Brain microvascular endothelial cell (primary cell): ENCODE measurements at regions not wholly inside any gene's neighbourhood (a gene's known extent, or its start where the extent isn't known, plus 50 kb on each side); places are given as distances from the start of the nearest gene placed in this dataset.

Source experiments
- DNase-seq: peaks from one replicate; pipeline ENCODE4 v3.0.0-alpha.2; 2020
- H3K27ac ChIP-seq: fragments of 250-450 bp; sonication (Bioruptor Pico); 2 replicates; pipeline ENCODE4 v1.5.1; 2020; ENCODE audit warnings: mild to moderate bottlenecking, moderate library complexity
- H3K27me3 ChIP-seq: fragments of 250-450 bp; sonication (Bioruptor Pico); replicated peaks from 2 replicates; pipeline ENCODE4 v1.5.1; 2020; ENCODE audit warnings: mild to moderate bottlenecking
- H3K36me3 ChIP-seq: fragments of 250-450 bp; sonication (Bioruptor Pico); replicated peaks from 2 replicates; pipeline ENCODE4 v1.5.1; 2020; ENCODE audit warnings: mild to moderate bottlenecking
- H3K4me3 ChIP-seq: 2 replicates; pipeline ENCODE4 v1.5.1; 2011; ENCODE audit warnings: low read depth, mild to moderate bottlenecking, control low read depth, low read length, moderate library complexity
- CTCF ChIP-seq: IDR thresholded peaks from 2 replicates; pipeline ENCODE4 v1.5.1; 2011; ENCODE audit warnings: low read depth, mild to moderate bottlenecking, moderate library complexity, low read length, control low read depth, inconsistent platforms; ENCODE audit errors: missing control alignments
- in situ Hi-C: cut with HindIII; loops from 2 replicates; pipeline ENCODE4 v1.10.0; 2017; ENCODE audit warnings: low sequenced_read_pairs, low pct_ligation_motif_present

- no peak overlapping the region for H3K4me3 ChIP-seq
- no peak for TF ChIP-seq CTCF
- H3K27ac ChIP-seq = no peak overlapping the region
- in situ Hi-C loops = no loop called here
- DNase-seq = no peak
- no peaks in the 10 kb centered on the region for H3K36me3 ChIP-seq
- no peaks in the 10 kb centered on the region for H3K27me3 ChIP-seq
Observed at GRCh38 chr1:222940095-222940494, 125.3 kb downstream of the DISP1 start.

DNA sequence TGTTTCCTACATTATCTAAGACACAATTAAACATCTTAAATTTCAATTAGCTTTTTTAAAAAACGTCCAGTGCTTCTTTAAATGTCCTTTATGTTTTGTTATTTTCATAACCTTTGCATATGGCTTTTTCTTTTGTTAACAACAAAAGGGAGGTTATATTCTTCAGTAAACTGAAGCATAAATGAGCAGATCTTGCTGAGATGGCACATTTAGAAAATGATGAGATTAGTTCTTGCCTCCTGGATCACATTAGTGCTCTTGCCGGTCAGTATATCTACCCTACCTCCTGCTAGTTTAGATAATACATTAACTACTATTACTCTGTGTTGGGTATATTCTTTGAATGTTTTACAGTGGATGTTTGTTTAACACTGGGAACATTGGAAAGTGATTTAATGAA is 126.1 kb downstream of the DISP1 start:
- Histone ChIP-seq H3K27me3 (no peaks in the 10 kb centered on the region), H3K27ac (no peak overlapping the region), H3K4me3 (no peak overlapping the region), H3K36me3 (no peaks in the 10 kb centered on the region)
- no peak for TF ChIP-seq CTCF
- in situ Hi-C loops = no loop called here
- no peak for DNase-seq

DNA sequence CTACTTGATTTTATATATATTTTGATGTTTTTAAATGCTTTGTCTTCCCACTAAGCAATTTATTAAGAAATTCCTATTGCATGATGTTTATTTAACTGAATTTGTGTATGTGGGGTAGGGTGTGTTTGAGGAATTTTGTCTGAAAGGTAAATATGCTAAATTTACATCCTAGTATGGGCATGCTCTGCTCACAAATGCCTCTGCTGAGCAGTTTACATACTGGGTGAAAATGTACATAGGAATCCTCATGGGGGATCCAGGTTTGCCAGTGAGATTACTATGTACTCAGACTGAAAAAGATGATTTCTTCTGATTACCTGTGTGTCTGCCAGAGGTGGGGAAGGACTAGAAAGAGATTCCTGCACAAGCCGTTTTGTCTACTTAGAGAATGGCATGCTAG is 126.6 kb downstream of the DISP1 start:
- no peak for DNase-seq
- no peaks in the 10 kb centered on the region for H3K27me3 ChIP-seq
- in situ Hi-C loops = no loop called here
- no peaks in the 10 kb centered on the region for H3K36me3 ChIP-seq
- no peak for TF ChIP-seq CTCF
- no peak overlapping the region for H3K4me3 ChIP-seq
- H3K27ac ChIP-seq = no peak overlapping the region

GRCh38 chr1:222946436-222946835 is 131.6 kb downstream of the DISP1 start:
- in situ Hi-C loops = no loop called here
- no peak for TF ChIP-seq CTCF
- H3K36me3 ChIP-seq = no peaks in the 10 kb centered on the region
- no peak for DNase-seq
- H3K27me3 ChIP-seq = no peaks in the 10 kb centered on the region
- no peak overlapping the region for H3K27ac ChIP-seq
- H3K4me3 ChIP-seq = no peak overlapping the region

GRCh38 chr1:222948079-222948478 is 133.2 kb downstream of the DISP1 start:
- no peak for TF ChIP-seq CTCF
- in situ Hi-C loops = no loop called here
- no peak for DNase-seq
- Histone ChIP-seq H3K36me3 (no peaks in the 10 kb centered on the region), H3K4me3 (no peak overlapping the region), H3K27ac (no peak overlapping the region), H3K27me3 (no peaks in the 10 kb centered on the region)

GRCh38 chr1:222950892-222951291 is 136.1 kb downstream of the DISP1 start:
- Histone ChIP-seq H3K36me3 (no peaks in the 10 kb centered on the region), H3K27me3 (no peaks in the 10 kb centered on the region), H3K27ac (no peak overlapping the region), H3K4me3 (no peak overlapping the region)
- in situ Hi-C loops = no loop called here
- TF ChIP-seq CTCF = no peak
- DNase-seq = no peak
